ENCODE measurements at regions not wholly inside any gene's neighbourhood (a gene's known extent, or its start where the extent isn't known, plus 50 kb on each side); places are given as distances from the start of the nearest gene placed in this dataset.

GRCh38 chr7:79612022-79612421 is 158.6 kb upstream of the MAGI2 start:
- Histone ChIP-seq H3K9me3 (no peaks in the 10 kb centered on the region), H3K27me3 (replicated peaks; ENCODE audit: insufficient read depth) (no peaks in the 10 kb centered on the region), H3K4me3 (no peak overlapping the region), H3K27ac (no peak overlapping the region), H3K36me3 (no peaks in the 10 kb centered on the region), H3K4me1 (ENCODE audit: control insufficient read depth in 1 of 2, low read depth in 2 of 2) (no peaks in the 10 kb centered on the region)
- no peak for TF ChIP-seq CTCF (IDR thresholded peaks at IDR 0.05)
- no peak for DNase-seq (ENCODE audit: low spot score)
- no peak for ATAC-seq (ENCODE audit: insufficient number of reproducible peaks, low FRiP score, low read depth)

DNA sequence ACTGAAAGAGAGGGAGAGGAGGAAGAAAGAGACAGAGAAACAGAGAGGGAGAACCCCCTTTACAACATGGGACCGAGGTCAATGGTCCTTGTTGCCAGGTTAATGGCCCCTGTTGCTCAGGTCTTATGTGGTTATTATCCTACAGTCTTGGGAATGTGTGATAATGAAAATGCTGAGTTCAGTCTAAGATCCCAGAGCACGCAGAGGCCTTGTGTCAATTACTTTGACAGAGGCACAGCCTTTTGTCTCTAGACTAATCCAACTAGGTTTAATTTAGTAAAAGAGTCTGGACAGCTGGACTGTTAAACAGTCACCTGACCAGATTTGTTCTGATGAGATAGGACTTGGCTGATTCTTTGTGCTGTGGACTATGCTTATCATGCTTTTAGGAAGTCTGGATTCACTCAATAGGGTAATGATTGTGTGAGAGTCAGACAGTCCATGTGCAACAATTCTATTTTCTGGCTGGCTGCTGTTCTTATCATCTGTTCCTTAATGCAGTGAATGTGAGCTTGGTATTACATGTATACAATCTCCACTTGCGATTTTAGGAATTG is 157.4 kb upstream of the MAGI2 start:
- Histone ChIP-seq H3K27ac (no peak overlapping the region), H3K27me3 (replicated peaks; ENCODE audit: insufficient read depth) (no peaks in the 10 kb centered on the region), H3K4me1 (ENCODE audit: control insufficient read depth in 1 of 2, low read depth in 2 of 2) (no peaks in the 10 kb centered on the region), H3K36me3 (no peaks in the 10 kb centered on the region), H3K4me3 (no peak overlapping the region), H3K9me3 (no peaks in the 10 kb centered on the region)
- no peak for DNase-seq (ENCODE audit: low spot score)
- TF ChIP-seq CTCF (IDR thresholded peaks at IDR 0.05), result no peak
- ATAC-seq (ENCODE audit: insufficient number of reproducible peaks, low FRiP score, low read depth), result no peak

DNA sequence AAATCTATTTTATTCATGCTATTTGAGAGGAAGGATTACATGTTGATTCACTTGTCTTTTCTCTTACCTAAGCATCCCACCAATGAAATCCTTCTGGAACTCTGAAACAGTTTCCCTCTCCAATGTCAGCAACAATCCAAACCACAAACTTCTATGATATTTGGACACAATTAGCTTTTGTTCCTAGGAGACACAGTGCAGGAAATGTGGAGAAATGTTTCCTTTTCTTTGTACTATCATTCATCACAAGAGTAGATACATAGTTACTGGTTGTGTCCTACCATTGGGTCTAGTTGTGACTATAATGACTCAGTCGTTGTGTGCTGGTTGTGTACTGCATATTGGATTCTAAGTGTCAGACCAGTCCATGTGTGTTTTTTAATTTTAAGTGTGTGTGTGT is 156.8 kb upstream of the MAGI2 start:
- DNase-seq (ENCODE audit: low spot score) (no peak), ATAC-seq (ENCODE audit: insufficient number of reproducible peaks, low FRiP score, low read depth) (no peak)
- Histone ChIP-seq H3K9me3 (no peaks in the 10 kb centered on the region), H3K4me1 (ENCODE audit: control insufficient read depth in 1 of 2, low read depth in 2 of 2) (no peaks in the 10 kb centered on the region), H3K4me3 (no peak overlapping the region), H3K36me3 (no peaks in the 10 kb centered on the region), H3K27ac (no peak overlapping the region), H3K27me3 (replicated peaks; ENCODE audit: insufficient read depth) (no peaks in the 10 kb centered on the region)
- no peak for TF ChIP-seq CTCF (IDR thresholded peaks at IDR 0.05)

DNA sequence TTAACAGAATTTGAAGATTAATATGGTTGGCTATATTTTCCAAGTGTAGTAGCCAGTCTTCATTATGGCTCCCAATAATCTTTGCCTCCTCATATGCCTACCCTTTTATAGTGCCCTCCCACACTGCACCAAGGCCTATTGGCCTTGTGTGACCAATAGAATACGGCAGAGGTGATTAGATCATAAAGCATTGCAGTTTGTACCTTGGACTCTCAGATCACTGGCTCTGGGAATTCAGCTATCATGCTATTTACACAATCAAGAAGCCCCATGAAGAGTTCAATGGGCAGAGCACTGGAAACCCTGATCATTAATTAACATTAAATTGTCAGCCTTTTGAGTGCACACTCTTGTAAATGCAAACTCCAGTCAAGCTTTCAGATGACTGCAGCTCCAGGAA is 154.5 kb upstream of the MAGI2 start:
- Histone ChIP-seq H3K4me1 (ENCODE audit: control insufficient read depth in 1 of 2, low read depth in 2 of 2) (no peaks in the 10 kb centered on the region), H3K27me3 (replicated peaks; ENCODE audit: insufficient read depth) (no peaks in the 10 kb centered on the region), H3K9me3 (no peaks in the 10 kb centered on the region), H3K4me3 (no peak overlapping the region), H3K27ac (no peak overlapping the region), H3K36me3 (no peaks in the 10 kb centered on the region)
- ATAC-seq (ENCODE audit: insufficient number of reproducible peaks, low FRiP score, low read depth), result no peak
- DNase-seq (ENCODE audit: low spot score), result no peak
- TF ChIP-seq CTCF (IDR thresholded peaks at IDR 0.05), result no peak

DNA sequence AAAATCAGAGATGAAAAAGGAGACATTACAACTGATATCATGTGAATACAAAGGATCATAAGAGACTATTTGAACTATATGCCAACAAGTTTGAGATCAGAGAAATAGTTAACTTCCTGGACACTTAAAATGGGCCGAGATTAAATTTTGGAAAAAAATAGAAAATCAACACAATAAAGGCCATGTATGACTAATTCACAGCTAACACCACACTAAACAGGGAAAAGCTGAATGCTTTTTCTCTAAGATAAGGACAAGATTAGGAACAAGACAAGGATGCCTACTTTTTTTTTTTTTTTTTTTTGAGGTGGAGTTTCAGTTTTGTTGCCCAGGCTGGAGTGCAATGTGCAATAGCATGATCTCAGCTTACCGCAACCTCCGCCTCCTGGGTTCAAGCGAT is 151.4 kb upstream of the MAGI2 start:
- no peaks in the 10 kb centered on the region for H3K4me1 ChIP-seq (ENCODE audit: control insufficient read depth in 1 of 2, low read depth in 2 of 2)
- H3K27ac ChIP-seq, result no peak overlapping the region
- H3K27me3 ChIP-seq (replicated peaks; ENCODE audit: insufficient read depth), result no peaks in the 10 kb centered on the region
- no peaks in the 10 kb centered on the region for H3K36me3 ChIP-seq
- no peak for TF ChIP-seq CTCF (IDR thresholded peaks at IDR 0.05)
- ATAC-seq (ENCODE audit: insufficient number of reproducible peaks, low FRiP score, low read depth) (no peak), DNase-seq (ENCODE audit: low spot score) (no peak)
- H3K4me3 ChIP-seq, result no peak overlapping the region
- no peaks in the 10 kb centered on the region for H3K9me3 ChIP-seq

All from thoracic aorta (tissue), 2 donors.